ENCODE measurements at regions not wholly inside any gene's neighbourhood (a gene's known extent, or its start where the extent isn't known, plus 50 kb on each side); places are given as distances from the start of the nearest gene placed in this dataset.

- TF ChIP-seq EZH2 (IDR thresholded peaks at IDR 0.05; ENCODE audit: borderline replicate concordance, low read length) (no peak), CTCF (conservative IDR thresholded peaks at IDR 0.05 in 1 of 2, IDR thresholded peaks at IDR 0.05 in 1 of 2; ENCODE audit: extremely low read depth in 1 of 2, insufficient read depth in 1 of 2, low read depth in 1 of 2, low read length in 2 of 2) (no peak)
Observed at GRCh38 chr10:78614744-78615143, 454.0 kb upstream of the ZMIZ1 start.

Measured in mammary epithelial cell (primary cell).